ENCODE measurements at regions not wholly inside any gene's neighbourhood (a gene's known extent, or its start where the extent isn't known, plus 50 kb on each side); places are given as distances from the start of the nearest gene placed in this dataset.

- Histone ChIP-seq H3K36me3 (ENCODE audit: control insufficient read depth, insufficient read depth, low read length) (no peaks in the 10 kb centered on the region), H3K9me3 (replicated peaks; ENCODE audit: control insufficient read depth, low read depth, low read length) (no peaks in the 10 kb centered on the region), H3K27me3 (ENCODE audit: control insufficient read depth, insufficient read depth, low read length) (no peaks in the 10 kb centered on the region), H3K27ac (ENCODE audit: low read length) (no peak overlapping the region), H3K4me3 (ENCODE audit: low read length) (no peak overlapping the region), H3K4me1 (ENCODE audit: control insufficient read depth, insufficient read depth, low read length) (no peaks in the 10 kb centered on the region)
- WGBS (ENCODE audit: insufficient coverage), result no CpG with 5 or more reads among the region's 8 CpGs
- peak; percentile 18 for DNase-seq
These were observed 307.0 kb downstream of the ARPP21 start for GRCh38 chr3:35946121-35946853.

- no peaks in the 10 kb centered on the region for H3K27me3 ChIP-seq (ENCODE audit: control insufficient read depth, insufficient read depth, low read length)
- H3K4me1 ChIP-seq (ENCODE audit: control insufficient read depth, insufficient read depth, low read length), result no peaks in the 10 kb centered on the region
- H3K9me3 ChIP-seq (replicated peaks; ENCODE audit: control insufficient read depth, low read depth, low read length), result no peaks in the 10 kb centered on the region
- no peak for DNase-seq
- no peak overlapping the region for H3K4me3 ChIP-seq (ENCODE audit: low read length)
- WGBS (ENCODE audit: insufficient coverage), result no CpG with 5 or more reads among the region's 2 CpGs
- no peaks in the 10 kb centered on the region for H3K36me3 ChIP-seq (ENCODE audit: control insufficient read depth, insufficient read depth, low read length)
- no peak overlapping the region for H3K27ac ChIP-seq (ENCODE audit: low read length)
These were observed 307.7 kb downstream of the ARPP21 start for GRCh38 chr3:35946854-35947515.

- Histone ChIP-seq H3K27ac (ENCODE audit: low read length) (no peak overlapping the region), H3K9me3 (replicated peaks; ENCODE audit: control insufficient read depth, low read depth, low read length) (no peaks in the 10 kb centered on the region), H3K4me1 (ENCODE audit: control insufficient read depth, insufficient read depth, low read length) (peaks cover 8% of the 10 kb centered on the region), H3K4me3 (ENCODE audit: low read length) (no peak overlapping the region), H3K36me3 (ENCODE audit: control insufficient read depth, insufficient read depth, low read length) (no peaks in the 10 kb centered on the region), H3K27me3 (ENCODE audit: control insufficient read depth, insufficient read depth, low read length) (no peaks in the 10 kb centered on the region)
- no CpG with 5 or more reads among the region's 1 CpG for WGBS (ENCODE audit: insufficient coverage)
- no peak for DNase-seq
These were observed 310.7 kb downstream of the ARPP21 start for GRCh38 chr3:35950021-35950420.

- no peak overlapping the region for H3K4me3 ChIP-seq (ENCODE audit: low read length)
- H3K27me3 ChIP-seq (ENCODE audit: control insufficient read depth, insufficient read depth, low read length), result no peaks in the 10 kb centered on the region
- no peaks in the 10 kb centered on the region for H3K36me3 ChIP-seq (ENCODE audit: control insufficient read depth, insufficient read depth, low read length)
- H3K9me3 ChIP-seq (replicated peaks; ENCODE audit: control insufficient read depth, low read depth, low read length), result peaks cover 5% of the 10 kb centered on the region
- peak; percentile 23 for DNase-seq
- H3K4me1 ChIP-seq (ENCODE audit: control insufficient read depth, insufficient read depth, low read length), result peaks cover 8% of the 10 kb centered on the region
- no peak overlapping the region for H3K27ac ChIP-seq (ENCODE audit: low read length)
These were observed 315.1 kb downstream of the ARPP21 start for GRCh38 chr3:35954413-35954812.

- H3K4me1 ChIP-seq (ENCODE audit: control insufficient read depth, insufficient read depth, low read length), result no peaks in the 10 kb centered on the region
- no peak overlapping the region for H3K27ac ChIP-seq (ENCODE audit: low read length)
- H3K27me3 ChIP-seq (ENCODE audit: control insufficient read depth, insufficient read depth, low read length), result no peaks in the 10 kb centered on the region
- H3K36me3 ChIP-seq (ENCODE audit: control insufficient read depth, insufficient read depth, low read length), result no peaks in the 10 kb centered on the region
- DNase-seq, result peak; percentile 74
- H3K9me3 ChIP-seq (replicated peaks; ENCODE audit: control insufficient read depth, low read depth, low read length), result no peaks in the 10 kb centered on the region
- 17% methylated on average over 1 of the region's 2 CpGs for WGBS (ENCODE audit: insufficient coverage)
- no peak overlapping the region for H3K4me3 ChIP-seq (ENCODE audit: low read length)
These were observed 326.6 kb downstream of the ARPP21 start for GRCh38 chr3:35965908-35966307.

- Histone ChIP-seq H3K9me3 (replicated peaks; ENCODE audit: control insufficient read depth, low read depth, low read length) (no peaks in the 10 kb centered on the region), H3K27ac (ENCODE audit: low read length) (no peak overlapping the region), H3K36me3 (ENCODE audit: control insufficient read depth, insufficient read depth, low read length) (no peaks in the 10 kb centered on the region), H3K27me3 (ENCODE audit: control insufficient read depth, insufficient read depth, low read length) (no peaks in the 10 kb centered on the region), H3K4me3 (ENCODE audit: low read length) (no peak overlapping the region), H3K4me1 (ENCODE audit: control insufficient read depth, insufficient read depth, low read length) (no peaks in the 10 kb centered on the region)
- WGBS (ENCODE audit: insufficient coverage), result no CpG with 5 or more reads among the region's 3 CpGs
- no peak for DNase-seq
These were observed 327.5 kb downstream of the ARPP21 start for GRCh38 chr3:35966629-35967464.

- Histone ChIP-seq H3K27ac (ENCODE audit: low read length) (no peak overlapping the region), H3K9me3 (replicated peaks; ENCODE audit: control insufficient read depth, low read depth, low read length) (no peaks in the 10 kb centered on the region), H3K4me1 (ENCODE audit: control insufficient read depth, insufficient read depth, low read length) (no peaks in the 10 kb centered on the region), H3K36me3 (ENCODE audit: control insufficient read depth, insufficient read depth, low read length) (no peaks in the 10 kb centered on the region), H3K4me3 (ENCODE audit: low read length) (no peak overlapping the region), H3K27me3 (ENCODE audit: control insufficient read depth, insufficient read depth, low read length) (no peaks in the 10 kb centered on the region)
- no CpG with 5 or more reads among the region's 1 CpG for WGBS (ENCODE audit: insufficient coverage)
- DNase-seq, result no peak
These were observed 328.8 kb downstream of the ARPP21 start for GRCh38 chr3:35968043-35968622.

- DNase-seq, result peak; percentile 33
- no CpG with 5 or more reads among the region's 3 CpGs for WGBS (ENCODE audit: insufficient coverage)
These were observed 330.1 kb downstream of the ARPP21 start for GRCh38 chr3:35969406-35969805.

GRCh38 chr3:35970793-35971192 lies 331.5 kb downstream of the ARPP21 start:
- H3K27ac ChIP-seq (ENCODE audit: low read length), result no peak overlapping the region
- no CpG with 5 or more reads among the region's 2 CpGs for WGBS (ENCODE audit: insufficient coverage)
- H3K4me1 ChIP-seq (ENCODE audit: control insufficient read depth, insufficient read depth, low read length), result no peaks in the 10 kb centered on the region
- no peaks in the 10 kb centered on the region for H3K9me3 ChIP-seq (replicated peaks; ENCODE audit: control insufficient read depth, low read depth, low read length)
- H3K27me3 ChIP-seq (ENCODE audit: control insufficient read depth, insufficient read depth, low read length), result no peaks in the 10 kb centered on the region
- no peaks in the 10 kb centered on the region for H3K36me3 ChIP-seq (ENCODE audit: control insufficient read depth, insufficient read depth, low read length)
- H3K4me3 ChIP-seq (ENCODE audit: low read length), result no peak overlapping the region
- DNase-seq, result no peak

More at GRCh38 chr3:35969406-35969805, 330.1 kb downstream of the ARPP21 start:
- H3K36me3 ChIP-seq (ENCODE audit: control insufficient read depth, insufficient read depth, low read length), result no peaks in the 10 kb centered on the region
- no peak overlapping the region for H3K4me3 ChIP-seq (ENCODE audit: low read length)
- H3K4me1 ChIP-seq (ENCODE audit: control insufficient read depth, insufficient read depth, low read length), result no peaks in the 10 kb centered on the region
- H3K27me3 ChIP-seq (ENCODE audit: control insufficient read depth, insufficient read depth, low read length), result no peaks in the 10 kb centered on the region
- no peaks in the 10 kb centered on the region for H3K9me3 ChIP-seq (replicated peaks; ENCODE audit: control insufficient read depth, low read depth, low read length)
- no peak overlapping the region for H3K27ac ChIP-seq (ENCODE audit: low read length)

- Histone ChIP-seq H3K27ac (ENCODE audit: low read length) (no peak overlapping the region), H3K4me1 (ENCODE audit: control insufficient read depth, insufficient read depth, low read length) (no peaks in the 10 kb centered on the region), H3K27me3 (ENCODE audit: control insufficient read depth, insufficient read depth, low read length) (no peaks in the 10 kb centered on the region), H3K9me3 (replicated peaks; ENCODE audit: control insufficient read depth, low read depth, low read length) (no peaks in the 10 kb centered on the region), H3K4me3 (ENCODE audit: low read length) (no peak overlapping the region), H3K36me3 (ENCODE audit: control insufficient read depth, insufficient read depth, low read length) (no peaks in the 10 kb centered on the region)
- no peak for DNase-seq
- 83% methylated on average over 1 of the region's 1 CpG for WGBS (ENCODE audit: insufficient coverage)
These were observed 332.4 kb downstream of the ARPP21 start for GRCh38 chr3:35971686-35972085.

Data from muscle of leg (tissue), 3 donors.